ENCODE measurements at regions not wholly inside any gene's neighbourhood (a gene's known extent, or its start where the extent isn't known, plus 50 kb on each side); places are given as distances from the start of the nearest gene placed in this dataset.
"Not testable (repeated sequence)": the region's sequence is repeated elsewhere in the genome, so short reads cannot be mapped to it uniquely, and the experiment has no call there.

DNA sequence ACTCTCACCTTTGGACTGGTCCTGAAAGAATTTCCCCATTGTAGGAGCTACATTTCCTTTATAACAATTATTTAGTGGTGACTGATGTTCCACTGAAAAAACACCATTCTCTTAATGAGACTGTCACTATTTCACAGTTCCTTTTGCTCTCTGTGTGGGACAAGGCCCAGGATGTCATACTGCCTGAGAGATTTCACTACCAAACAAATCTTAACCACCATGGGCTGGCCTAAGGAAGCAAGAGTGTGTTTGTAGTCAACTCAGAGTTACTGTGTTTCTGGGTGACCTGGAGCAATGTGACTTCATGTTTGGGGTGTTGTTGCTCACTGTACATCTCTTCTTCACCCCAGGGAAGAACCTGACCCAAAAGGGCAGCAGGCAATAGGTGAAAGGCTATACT lies 50.1 kb upstream of the ZNF608 start:
- no peak for DNase-seq (ENCODE audit: low spot score)

DNA sequence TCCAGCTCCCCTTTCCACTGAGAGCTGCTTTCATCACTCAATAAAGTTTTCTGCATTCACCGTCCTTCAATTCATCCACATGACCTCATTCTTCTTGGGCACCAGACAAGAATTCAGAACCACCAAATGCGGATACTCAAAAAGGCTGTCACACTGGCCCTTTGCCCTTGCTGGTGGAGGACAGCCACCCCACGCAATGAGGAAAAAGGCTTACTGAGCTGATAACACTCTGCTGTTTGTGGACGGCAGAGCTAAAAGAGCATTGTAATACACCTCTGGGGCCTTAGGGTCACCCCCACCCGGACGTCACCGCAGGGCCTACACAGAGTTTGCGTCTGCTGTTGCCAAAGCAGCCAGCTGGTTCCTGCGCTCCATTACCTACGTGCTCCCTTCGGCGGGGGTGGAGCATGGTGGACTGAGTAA lies 51.2 kb upstream of the ZNF608 start:
- DNase-seq (ENCODE audit: low spot score) = no peak

DNA sequence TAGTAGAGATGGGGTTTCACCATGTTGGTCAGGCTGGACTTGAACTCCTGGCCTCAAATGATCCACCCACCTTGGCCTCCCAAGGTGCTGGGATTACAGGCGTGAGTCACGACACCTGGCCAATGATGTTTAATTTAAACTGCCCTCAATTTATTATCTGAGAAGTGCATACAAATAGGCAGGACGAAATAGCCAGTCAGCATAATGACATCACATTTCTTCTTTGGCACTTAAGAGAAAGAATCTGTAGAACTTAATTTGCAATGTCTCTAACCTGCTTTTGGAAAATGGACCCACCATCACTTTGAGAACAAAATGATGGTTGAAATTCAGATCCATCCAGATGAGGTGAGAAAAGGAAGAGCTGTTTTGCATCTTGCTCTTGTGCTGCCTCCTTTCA lies 52.5 kb upstream of the ZNF608 start:
- no peak for DNase-seq (ENCODE audit: low spot score)

DNA sequence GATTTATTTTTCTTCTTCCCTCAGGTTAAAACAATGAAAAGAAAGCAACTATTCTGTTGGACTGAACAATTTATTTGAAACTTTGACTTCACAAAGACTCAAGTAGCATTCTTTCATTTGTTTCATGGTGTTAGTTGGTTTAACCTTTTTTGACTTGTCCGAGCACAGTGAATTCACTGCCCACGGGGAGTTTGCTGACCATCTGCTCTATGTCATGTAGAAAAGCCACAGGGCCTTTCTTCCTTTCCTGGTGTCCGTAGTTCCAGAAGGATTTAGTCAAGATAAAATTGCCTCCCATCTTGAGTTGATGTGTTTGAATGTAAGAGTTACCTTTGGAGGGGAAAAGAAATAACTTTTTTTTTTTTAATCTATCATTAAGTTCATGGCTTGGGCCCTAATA lies 55.1 kb upstream of the ZNF608 start:
- no peak for DNase-seq (ENCODE audit: low spot score)

DNA sequence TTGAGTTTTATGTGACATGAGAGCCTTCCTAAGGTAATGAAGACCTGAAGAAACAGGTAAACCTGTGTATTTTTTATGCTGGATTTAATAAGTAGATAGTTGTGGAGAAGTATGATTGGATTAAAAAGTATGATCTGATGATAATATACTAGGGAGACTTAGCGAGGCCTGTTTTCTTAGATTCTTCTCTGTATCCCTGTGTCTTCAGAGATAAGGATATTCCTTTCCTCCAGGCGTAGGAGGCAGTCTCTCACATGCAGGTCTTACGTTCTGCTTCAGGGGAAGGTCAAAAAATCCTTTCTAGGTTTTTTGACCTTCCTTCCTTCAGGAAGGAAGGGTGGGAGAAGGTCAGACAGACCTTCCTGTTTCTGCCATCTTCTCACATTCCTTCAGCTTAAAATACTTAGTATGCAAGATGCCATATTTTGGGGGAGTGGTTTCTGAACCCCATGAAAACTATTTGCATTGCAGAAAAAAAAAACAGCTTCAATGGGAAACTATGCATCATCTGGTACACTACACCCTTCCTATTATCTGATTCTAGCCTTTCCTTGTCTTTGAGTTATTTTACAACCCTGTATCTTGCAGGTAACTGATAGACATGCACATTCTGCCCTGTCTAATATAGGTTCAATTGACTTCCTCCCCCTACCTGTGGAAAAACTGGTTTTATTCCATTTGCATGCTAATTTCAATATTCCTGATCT lies 57.3 kb upstream of the ZNF608 start:
- DNase-seq (ENCODE audit: low spot score) = no peak

DNA sequence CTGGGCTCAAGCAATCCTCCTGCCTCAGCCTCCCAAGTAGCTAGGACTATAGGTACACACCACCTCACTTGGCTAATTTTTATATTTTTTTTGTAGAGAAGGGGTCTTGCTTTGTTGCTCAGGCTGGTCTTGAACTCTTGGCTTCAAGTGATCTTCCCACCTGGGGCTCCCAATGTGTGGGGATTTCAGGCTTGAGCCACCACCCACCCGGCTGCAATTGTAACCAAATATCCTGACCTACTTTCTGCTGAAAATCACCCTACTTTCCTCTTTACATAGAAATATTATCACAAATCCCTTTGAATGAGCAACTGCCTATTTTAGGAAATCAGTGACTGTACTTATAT lies 59.6 kb upstream of the ZNF608 start:
- DNase-seq (ENCODE audit: low spot score) = no peak

DNA sequence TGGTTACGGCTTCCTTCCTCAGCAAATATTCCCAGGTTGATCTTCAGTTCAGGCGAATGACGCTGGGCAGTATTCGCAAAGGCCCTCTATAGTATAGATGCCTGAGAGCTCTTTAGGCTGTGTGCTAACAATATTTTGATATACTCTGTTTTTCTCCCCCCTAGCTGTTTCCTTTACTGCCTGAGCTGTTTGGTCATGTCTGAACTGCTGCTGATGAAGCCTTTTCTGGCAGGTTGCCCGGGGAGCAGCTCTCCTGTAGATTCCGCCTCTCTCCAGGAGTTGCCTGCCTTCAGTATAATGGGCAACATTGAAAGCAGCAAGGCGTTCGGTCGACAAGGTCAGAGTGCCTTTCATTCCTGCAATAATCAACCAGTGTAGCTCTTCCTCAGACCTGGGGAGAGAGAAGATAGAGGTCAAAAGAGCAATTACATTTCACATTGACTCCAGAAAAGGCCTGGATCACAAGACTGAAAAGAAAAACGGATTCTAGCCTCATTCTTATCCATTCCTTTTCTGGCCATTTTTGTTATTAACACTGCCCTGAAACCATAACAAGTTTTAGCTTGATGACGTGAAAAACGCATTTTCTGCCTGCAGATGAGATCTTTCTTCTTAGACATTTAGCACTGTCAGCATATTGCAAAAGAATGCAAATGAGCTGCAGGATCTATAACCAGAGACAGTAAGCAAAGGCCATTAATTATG lies 60.1 kb upstream of the ZNF608 start:
- DNase-seq (ENCODE audit: low spot score) = peak; percentile 35

DNA sequence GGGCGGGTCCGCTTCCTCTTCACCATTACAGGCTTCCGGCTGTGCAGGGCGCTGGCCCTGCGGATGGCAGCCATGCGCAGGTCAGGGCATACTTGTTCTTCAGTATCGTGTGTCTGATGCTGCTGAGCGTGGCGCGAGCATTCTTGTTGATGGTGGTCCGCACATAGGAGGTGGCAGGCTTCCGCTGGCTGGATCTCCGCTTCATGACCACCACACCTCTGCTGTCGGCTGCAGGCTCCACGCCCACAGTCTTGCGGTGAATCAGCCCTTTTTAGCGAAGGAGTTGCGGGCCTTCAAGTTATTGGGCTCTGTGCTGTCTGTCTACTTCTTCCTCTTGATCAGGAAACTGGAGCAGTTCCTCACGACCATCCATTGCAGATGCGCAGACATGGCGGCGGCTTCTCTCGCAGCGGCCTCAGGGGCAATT lies 62.4 kb upstream of the ZNF608 start:
- DNase-seq (ENCODE audit: low spot score) = no peak

GRCh38 chr5:124810396-124811006 lies 64.1 kb upstream of the ZNF608 start:
- DNase-seq (ENCODE audit: low spot score) = no peak

- no peak for DNase-seq (ENCODE audit: low spot score)
These were observed 66.4 kb upstream of the ZNF608 start for GRCh38 chr5:124812771-124813358.

DNA sequence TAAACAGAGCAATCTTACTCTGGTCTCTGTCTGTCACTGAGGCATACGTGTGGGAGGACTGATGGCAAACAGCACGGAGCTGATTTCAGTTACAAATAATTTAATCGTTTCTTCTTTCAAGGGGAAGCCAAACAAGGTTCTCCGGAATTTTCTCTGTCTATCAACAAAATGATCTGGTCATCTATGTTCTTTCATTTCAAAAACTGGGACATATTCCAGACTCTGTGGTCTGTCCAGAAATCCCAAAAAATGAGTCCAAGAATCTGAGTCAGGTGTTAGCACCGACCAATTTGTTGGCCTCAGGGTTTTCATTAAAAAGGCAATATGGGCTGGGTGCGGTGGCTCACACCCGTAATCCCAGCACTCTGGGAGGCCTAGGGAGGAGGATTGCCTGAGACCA lies 69.9 kb upstream of the ZNF608 start:
- DNase-seq (ENCODE audit: low spot score) = no peak

DNA sequence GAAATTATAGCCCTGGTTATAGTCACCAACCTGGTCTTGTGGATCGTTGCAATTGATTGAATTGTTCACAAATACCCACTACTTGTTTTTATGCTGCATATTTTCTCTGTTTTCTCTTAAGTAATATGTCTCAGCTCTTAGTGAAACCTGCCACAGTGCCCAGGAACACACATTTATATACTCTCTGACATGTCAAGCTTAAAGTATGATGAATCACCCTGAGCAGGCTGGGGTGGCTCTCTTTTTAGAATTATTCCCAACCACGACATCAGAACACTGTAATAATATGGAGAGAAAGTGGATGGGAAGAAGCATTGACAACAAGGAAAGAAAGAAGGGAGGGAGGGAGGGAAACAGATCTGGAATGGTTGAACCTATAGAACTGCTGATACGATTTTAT lies 72.8 kb upstream of the ZNF608 start:
- DNase-seq (ENCODE audit: low spot score) = no peak

- no peak for DNase-seq (ENCODE audit: low spot score)
These were observed 76.2 kb upstream of the ZNF608 start for GRCh38 chr5:124822647-124823046.

GRCh38 chr5:124823380-124823779 lies 76.9 kb upstream of the ZNF608 start:
- DNase-seq (ENCODE audit: low spot score) = no peak

GRCh38 chr5:124824637-124825158 lies 78.3 kb upstream of the ZNF608 start:
- DNase-seq (ENCODE audit: low spot score) = no peak

- DNase-seq (ENCODE audit: low spot score) = no peak
These were observed 79.0 kb upstream of the ZNF608 start for GRCh38 chr5:124825250-124825982.

- DNase-seq (ENCODE audit: low spot score) = no peak
These were observed 79.5 kb upstream of the ZNF608 start for GRCh38 chr5:124825983-124826337.

DNA sequence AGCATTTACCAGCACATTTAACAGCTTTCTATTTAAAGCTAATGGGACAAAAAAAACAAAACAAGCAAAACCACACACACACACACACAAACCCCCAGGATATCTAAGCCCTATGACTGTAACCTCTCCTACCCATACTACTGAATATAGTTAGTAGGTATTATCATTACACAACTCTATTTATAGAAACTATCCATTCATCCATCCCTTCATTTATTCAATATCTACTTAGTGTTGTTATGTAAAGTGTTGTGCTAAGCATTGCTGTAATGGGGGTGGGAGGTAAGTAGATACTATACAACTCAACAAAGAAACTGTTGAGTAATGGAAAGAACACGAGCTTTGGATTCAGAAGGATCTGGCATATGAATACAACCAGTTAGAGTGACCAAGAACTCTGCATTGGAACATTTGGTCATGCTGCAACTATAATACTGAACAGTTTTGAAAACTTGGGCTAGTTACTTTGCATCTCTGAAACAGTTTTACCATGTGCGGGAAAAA lies 82.3 kb upstream of the ZNF608 start:
- DNase-seq (ENCODE audit: low spot score) = no peak

DNA sequence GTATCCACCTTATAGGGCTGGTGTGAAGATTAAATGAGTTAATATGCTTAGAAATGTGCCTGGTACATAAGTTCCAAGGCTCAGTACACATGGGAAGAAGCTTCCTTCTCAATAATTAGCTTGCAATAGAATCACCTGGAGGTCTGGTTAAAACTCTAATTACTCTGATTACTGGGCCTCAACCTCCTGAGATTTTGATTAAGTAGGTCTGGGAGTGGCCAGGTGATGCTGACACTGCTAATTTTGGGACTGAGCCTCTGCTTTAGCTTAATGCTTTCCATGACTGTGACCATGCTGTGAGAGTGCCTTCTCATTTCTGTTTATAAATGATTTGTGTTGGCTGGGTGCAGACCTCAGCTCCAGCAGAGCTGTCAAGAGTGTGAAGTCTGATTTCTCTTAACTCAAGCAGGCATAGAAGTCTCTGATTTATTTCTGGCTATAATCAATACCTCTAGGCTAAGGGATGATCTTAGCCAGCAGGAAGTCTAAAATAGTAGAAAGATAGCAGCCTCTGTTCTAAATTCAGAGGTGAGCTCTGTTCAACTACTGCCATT lies 85.3 kb upstream of the ZNF608 start:
- no peak for DNase-seq (ENCODE audit: low spot score)

DNA sequence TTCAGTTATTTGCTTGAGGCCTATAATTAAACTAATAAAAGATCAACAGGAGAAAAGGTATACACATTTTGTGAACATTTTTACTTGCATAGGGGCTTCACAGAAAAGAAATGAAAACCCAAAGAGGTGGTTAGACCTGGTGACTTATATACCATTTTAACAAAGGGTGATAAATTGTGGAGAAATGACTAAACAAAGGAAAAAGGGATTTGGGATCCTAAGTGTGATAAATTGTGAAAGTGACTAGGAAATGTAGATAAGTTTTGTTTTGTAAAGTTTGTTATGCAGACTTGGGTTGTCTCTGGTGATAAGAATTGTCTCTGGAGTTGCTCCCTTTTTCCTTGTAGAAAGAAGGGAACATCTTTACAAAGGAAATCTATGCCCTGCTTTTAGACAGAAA lies 86.1 kb upstream of the ZNF608 start:
- no peak for DNase-seq (ENCODE audit: low spot score)

GRCh38 chr5:124836314-124836713 lies 89.9 kb upstream of the ZNF608 start:
- not testable (repeated sequence) for DNase-seq (ENCODE audit: low spot score)
